GM19239 (cell line): ENCODE measurements at regions not wholly inside any gene's neighbourhood (a gene's known extent, or its start where the extent isn't known, plus 50 kb on each side); places are given as distances from the start of the nearest gene placed in this dataset.

Source experiments
- DNase-seq: peaks from one replicate; pipeline ENCODE4 v3.0.0; 2011; ENCODE audit warnings: low spot score; ENCODE audit not compliant: insufficient read length
- FAIRE-seq: peaks from 2 replicates; lab custom pipeline; 2011; peaks lifted over from hg19 to GRCh38; lab: Jason Lieb, UNC

GRCh38 chr12:92505254-92506231, 197.2 kb upstream of the PLEKHG7 start:
- DNase-seq (no peak), FAIRE-seq (peak; percentile 95)

- DNase-seq (no peak), FAIRE-seq (peak; percentile 58)
Observed at GRCh38 chr12:92504594-92504981, 198.2 kb upstream of the PLEKHG7 start.

- FAIRE-seq: no peak
- DNase-seq: no peak
Observed at GRCh38 chr12:92503971-92504593, 198.7 kb upstream of the PLEKHG7 start.

GRCh38 chr12:92503029-92503931, 199.5 kb upstream of the PLEKHG7 start:
- DNase-seq (no peak), FAIRE-seq (no peak)

GRCh38 chr12:92502417-92503028, 200.3 kb upstream of the PLEKHG7 start:
- DNase-seq: no peak
- peak; percentile 98 for FAIRE-seq

GRCh38 chr12:92496790-92497189, 206.0 kb upstream of the PLEKHG7 start:
- FAIRE-seq (peak; percentile 90), DNase-seq (no peak)

- FAIRE-seq (peak; percentile 92), DNase-seq (no peak)
Observed at GRCh38 chr12:92495108-92495507, 207.7 kb upstream of the PLEKHG7 start.

- FAIRE-seq (peak; percentile 95), DNase-seq (no peak)
Observed at GRCh38 chr12:92493816-92494215, 209.0 kb upstream of the PLEKHG7 start.

- DNase-seq: no peak
- peak; percentile 42 for FAIRE-seq
Observed at GRCh38 chr12:92492995-92493394, 209.8 kb upstream of the PLEKHG7 start.

GRCh38 chr12:92492291-92492690, 210.5 kb upstream of the PLEKHG7 start:
- FAIRE-seq: peak; percentile 45
- no peak for DNase-seq

GRCh38 chr12:92489781-92490180, 213.0 kb upstream of the PLEKHG7 start:
- no peak for DNase-seq
- peak; percentile 63 for FAIRE-seq

GRCh38 chr12:92488735-92489134, 214.1 kb upstream of the PLEKHG7 start:
- FAIRE-seq (no peak), DNase-seq (no peak)

- DNase-seq (no peak), FAIRE-seq (peak; percentile 81)
Observed at GRCh38 chr12:92487138-92487485, 215.7 kb upstream of the PLEKHG7 start.

GRCh38 chr12:92486443-92487137, 216.2 kb upstream of the PLEKHG7 start:
- no peak for FAIRE-seq
- no peak for DNase-seq

- FAIRE-seq: peak; percentile 89
- no peak for DNase-seq
Observed at GRCh38 chr12:92485351-92486348, 217.1 kb upstream of the PLEKHG7 start.

GRCh38 chr12:92482599-92482998, 220.2 kb upstream of the PLEKHG7 start:
- DNase-seq (no peak), FAIRE-seq (no peak)

GRCh38 chr12:92481066-92481465, 221.7 kb upstream of the PLEKHG7 start:
- DNase-seq: no peak
- FAIRE-seq: no peak

- DNase-seq: no peak
- FAIRE-seq: no peak
Observed at GRCh38 chr12:92478692-92479091, 224.1 kb upstream of the PLEKHG7 start.
